C4-2B (cell line): ENCODE measurements at regions not wholly inside any gene's neighbourhood (a gene's known extent, or its start where the extent isn't known, plus 50 kb on each side); places are given as distances from the start of the nearest gene placed in this dataset.

Experiments used
- H3K27ac ChIP-seq: fragments of 450-650 bp; 2 replicates; pipeline ENCODE4 v1.5.1; 2017
- ZFX ChIP-seq: fragments of 450-650 bp; IDR thresholded peaks from 2 replicates; pipeline ENCODE4 v1.6.1; 2017
- TF ChIP-seq, protein P1 (sequence below): fragments of 450-650 bp; conservative IDR thresholded peaks from 2 replicates; pipeline ENCODE4 v1.5.1; 2017; ENCODE audit warnings: mild to moderate bottlenecking

DNA sequence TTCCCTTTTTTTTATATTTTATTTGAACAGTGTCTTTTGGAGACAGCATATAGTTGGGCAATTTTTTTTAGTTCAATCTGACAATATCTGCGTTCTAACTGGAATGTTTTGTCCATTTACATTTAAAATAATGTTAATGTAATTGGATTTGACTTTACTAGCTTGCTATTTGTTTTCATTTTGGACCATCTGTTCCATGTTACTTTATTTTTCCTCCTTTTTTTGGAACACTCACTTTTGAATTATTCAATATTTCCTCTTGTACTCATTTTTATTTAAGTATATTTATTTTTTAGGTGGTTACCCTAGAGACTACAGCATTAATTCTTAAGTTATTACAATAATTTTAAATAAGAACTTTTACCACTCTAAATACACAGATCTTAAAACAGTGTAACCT is 62.8 kb upstream of the C1orf87 start:
- TF ChIP-seq ZFX = no peak
- TF ChIP-seq, protein P1, sequence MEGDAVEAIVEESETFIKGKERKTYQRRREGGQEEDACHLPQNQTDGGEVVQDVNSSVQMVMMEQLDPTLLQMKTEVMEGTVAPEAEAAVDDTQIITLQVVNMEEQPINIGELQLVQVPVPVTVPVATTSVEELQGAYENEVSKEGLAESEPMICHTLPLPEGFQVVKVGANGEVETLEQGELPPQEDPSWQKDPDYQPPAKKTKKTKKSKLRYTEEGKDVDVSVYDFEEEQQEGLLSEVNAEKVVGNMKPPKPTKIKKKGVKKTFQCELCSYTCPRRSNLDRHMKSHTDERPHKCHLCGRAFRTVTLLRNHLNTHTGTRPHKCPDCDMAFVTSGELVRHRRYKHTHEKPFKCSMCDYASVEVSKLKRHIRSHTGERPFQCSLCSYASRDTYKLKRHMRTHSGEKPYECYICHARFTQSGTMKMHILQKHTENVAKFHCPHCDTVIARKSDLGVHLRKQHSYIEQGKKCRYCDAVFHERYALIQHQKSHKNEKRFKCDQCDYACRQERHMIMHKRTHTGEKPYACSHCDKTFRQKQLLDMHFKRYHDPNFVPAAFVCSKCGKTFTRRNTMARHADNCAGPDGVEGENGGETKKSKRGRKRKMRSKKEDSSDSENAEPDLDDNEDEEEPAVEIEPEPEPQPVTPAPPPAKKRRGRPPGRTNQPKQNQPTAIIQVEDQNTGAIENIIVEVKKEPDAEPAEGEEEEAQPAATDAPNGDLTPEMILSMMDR = no peak

DNA sequence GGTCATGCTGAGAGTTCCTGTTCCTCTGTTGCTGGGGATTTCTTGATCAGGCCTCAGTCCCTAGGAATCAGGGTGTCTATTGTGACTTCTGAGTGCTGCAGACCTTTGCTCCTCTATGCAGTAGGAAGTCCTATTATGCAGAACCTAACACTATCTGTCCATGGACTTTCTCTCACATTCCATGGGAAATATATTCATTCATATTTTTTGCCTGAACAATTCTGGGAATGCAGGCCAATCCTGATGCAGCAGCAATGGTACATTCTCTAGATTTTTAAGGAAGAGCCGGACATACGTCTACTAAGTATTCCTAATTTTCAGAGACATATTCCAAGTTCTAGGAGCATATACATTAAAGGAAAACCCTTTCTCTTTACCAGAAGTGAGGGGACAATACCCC is 61.1 kb upstream of the C1orf87 start:
- no peak for TF ChIP-seq ZFX
- TF ChIP-seq, protein P1 = no peak

More for the DNA sequence above, 62.8 kb upstream of the C1orf87 start:
- no peak overlapping the region for H3K27ac ChIP-seq

DNA sequence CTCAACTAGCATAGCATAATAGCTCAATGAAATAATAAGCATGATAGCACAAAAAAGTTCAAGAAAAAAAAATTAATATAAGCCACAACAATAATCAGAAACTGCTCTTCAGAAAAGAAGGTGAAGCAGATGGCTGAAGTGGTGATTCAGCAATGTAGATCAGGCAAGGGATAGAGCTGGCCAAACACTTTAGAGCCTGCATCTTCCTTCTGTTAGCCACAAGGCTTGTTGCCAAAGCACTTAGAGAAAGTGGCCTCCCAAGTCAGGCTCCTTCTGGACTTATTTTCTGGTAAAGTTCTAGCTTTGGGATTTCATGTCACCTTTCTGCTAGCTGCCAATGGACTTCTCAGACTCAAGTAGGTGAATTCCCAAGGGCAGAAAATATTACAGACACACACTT is 60.3 kb upstream of the C1orf87 start:
- TF ChIP-seq, protein P1 = no peak
- TF ChIP-seq ZFX = no peak
- no peak overlapping the region for H3K27ac ChIP-seq

More for the DNA sequence above, 61.1 kb upstream of the C1orf87 start:
- no peak overlapping the region for H3K27ac ChIP-seq

DNA sequence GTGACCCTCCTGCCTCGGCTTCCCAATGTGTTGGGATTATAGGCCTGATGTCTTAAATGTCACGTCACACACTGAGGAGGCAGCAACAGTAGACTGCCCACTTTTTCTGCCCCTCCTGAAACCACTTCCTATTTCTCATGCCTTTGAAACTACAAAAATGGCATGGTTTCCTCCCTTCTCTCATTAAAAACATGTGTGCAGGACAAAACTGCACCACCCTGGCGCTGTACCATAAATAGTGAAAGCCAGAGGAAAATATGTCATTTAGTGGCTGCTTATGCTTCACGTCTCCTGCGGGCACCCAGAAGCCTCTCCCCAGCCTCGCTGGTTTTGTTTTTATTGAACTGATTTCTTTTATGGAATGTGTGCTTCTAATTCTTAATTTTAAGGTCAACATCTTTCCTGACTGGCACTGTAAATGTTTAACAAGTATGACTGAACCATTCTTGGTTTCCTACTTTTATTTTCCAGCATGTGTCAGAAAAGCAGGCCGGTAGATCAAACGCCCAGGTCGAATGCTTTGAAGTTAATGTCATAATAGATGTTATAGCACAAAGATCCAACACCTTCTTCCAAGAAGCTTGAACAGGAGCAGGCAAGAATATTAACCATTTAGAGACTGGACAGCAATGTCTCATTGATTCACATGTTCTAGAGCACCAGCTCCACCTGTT is 59.6 kb upstream of the C1orf87 start:
- H3K27ac ChIP-seq = no peak overlapping the region
- TF ChIP-seq, protein P1 = no peak
- TF ChIP-seq ZFX = no peak

DNA sequence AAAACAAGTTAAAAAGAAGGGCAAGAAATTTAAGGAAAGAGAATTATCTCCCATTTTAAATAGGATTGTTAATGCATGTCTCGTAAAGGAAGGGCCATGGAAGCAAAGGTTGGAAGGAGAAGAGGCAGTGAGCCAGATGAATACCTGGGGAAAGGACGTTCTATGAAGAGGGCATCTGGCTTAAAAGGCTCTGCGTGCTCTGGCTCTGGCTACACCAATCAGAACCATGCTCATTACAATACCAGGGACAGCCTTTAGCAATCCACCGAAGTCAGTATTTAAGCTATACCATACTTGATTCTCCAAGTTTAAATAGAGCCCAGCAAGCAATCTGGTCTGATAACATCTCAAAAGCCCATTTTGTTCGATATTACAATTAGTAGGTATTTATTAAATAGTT is 58.5 kb upstream of the C1orf87 start:
- no peak overlapping the region for H3K27ac ChIP-seq
- TF ChIP-seq, protein P1 = no peak
- TF ChIP-seq ZFX = no peak

DNA sequence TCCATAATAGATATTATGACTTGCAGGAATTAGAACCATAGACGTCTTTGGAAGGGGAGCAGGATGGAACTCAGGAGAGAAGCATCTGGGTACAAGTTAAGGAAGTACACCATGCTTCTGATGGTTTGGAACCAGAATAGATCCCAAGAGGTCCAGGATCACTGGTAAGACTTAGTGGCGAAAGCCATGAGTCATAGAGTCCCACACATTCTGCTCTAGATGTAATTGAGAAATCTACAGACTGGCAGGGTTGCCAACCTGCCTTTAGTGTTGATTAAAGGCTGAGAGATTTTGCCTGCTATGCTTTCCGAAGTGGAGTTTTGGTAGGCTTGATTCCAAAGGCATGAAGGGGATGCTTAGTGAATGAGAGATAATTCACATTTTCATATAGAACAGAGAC is 57.1 kb upstream of the C1orf87 start:
- no peak overlapping the region for H3K27ac ChIP-seq
- no peak for TF ChIP-seq ZFX
- TF ChIP-seq, protein P1 = no peak

DNA sequence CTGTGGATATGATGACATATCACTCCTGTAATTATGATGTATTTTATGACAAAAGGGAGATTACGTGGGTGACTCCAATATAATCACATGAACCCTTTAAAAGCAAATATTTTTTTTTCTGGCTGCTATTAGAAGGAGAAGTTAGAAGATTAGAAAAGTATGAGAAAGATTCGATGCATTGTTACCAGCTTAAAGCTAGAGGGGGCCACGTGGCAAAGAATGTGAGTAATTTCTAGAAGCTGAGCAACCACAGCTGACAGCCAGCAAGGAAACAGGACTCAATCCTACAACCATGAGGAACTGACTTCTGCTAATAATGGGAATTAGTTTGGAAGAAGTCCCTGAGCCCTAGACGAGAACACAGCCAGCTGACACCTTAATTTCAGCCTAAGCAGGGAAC is 56.3 kb upstream of the C1orf87 start:
- H3K27ac ChIP-seq = no peak overlapping the region
- TF ChIP-seq, protein P1 = no peak; the same call in 1 of the 2 replicates
- TF ChIP-seq ZFX = no peak
